NT2/D1 (cell line): ENCODE measurements at regions not wholly inside any gene's neighbourhood (a gene's known extent, or its start where the extent isn't known, plus 50 kb on each side); places are given as distances from the start of the nearest gene placed in this dataset.

Experiments used
- SUZ12 ChIP-seq: IDR thresholded peaks from 2 replicates; pipeline ENCODE4 v1.6.1; 2011; ENCODE audit not compliant: insufficient read length, insufficient read depth; ENCODE audit errors: extremely low read depth
- YY1 ChIP-seq: IDR thresholded peaks from 2 replicates; pipeline ENCODE4 v1.6.1; 2011; ENCODE audit not compliant: insufficient read length, insufficient read depth
- ZNF274 ChIP-seq: IDR thresholded peaks from 2 replicates; pipeline ENCODE4 v1.6.1; 2011; ENCODE audit warnings: mild to moderate bottlenecking, low read depth, low read length

- TF ChIP-seq YY1 (no peak), ZNF274 (no peak), SUZ12 (no peak)
Observed at GRCh38 chr2:52405980-52406379, 1361.6 kb upstream of the CHAC2 start.
